HG03064 (cell line): ENCODE measurements at regions not wholly inside any gene's neighbourhood (a gene's known extent, or its start where the extent isn't known, plus 50 kb on each side); places are given as distances from the start of the nearest gene placed in this dataset.

Experiments
- ATAC-seq: cut with Tn5 transposase; IDR thresholded peaks from one replicate; pipeline ENCODE4 v1.9.1; 2021; ENCODE audit warnings: low read depth; ENCODE audit not compliant: unreplicated experiment

GRCh38 chr17:72421128-72422092, 300.6 kb downstream of the SOX9 start:
- peak; percentile 50 for ATAC-seq

GRCh38 chr17:72422204-72422504, 301.3 kb downstream of the SOX9 start:
- ATAC-seq = no peak

GRCh38 chr17:72422505-72423285, 301.9 kb downstream of the SOX9 start:
- peak; percentile 39 for ATAC-seq

GRCh38 chr17:72423286-72423589, 302.4 kb downstream of the SOX9 start:
- ATAC-seq = no peak

GRCh38 chr17:72423718-72424117, 302.9 kb downstream of the SOX9 start:
- no peak for ATAC-seq

- ATAC-seq = no peak
Measured at GRCh38 chr17:72424505-72425117, 303.8 kb downstream of the SOX9 start.

GRCh38 chr17:72425133-72425793, 304.4 kb downstream of the SOX9 start:
- no peak for ATAC-seq

- no peak for ATAC-seq
Measured at GRCh38 chr17:72425794-72426168, 305.0 kb downstream of the SOX9 start.

GRCh38 chr17:72426321-72426720, 305.5 kb downstream of the SOX9 start:
- ATAC-seq = no peak

GRCh38 chr17:72426948-72427760, 306.3 kb downstream of the SOX9 start:
- ATAC-seq = no peak

GRCh38 chr17:72427761-72428109, 306.9 kb downstream of the SOX9 start:
- no peak for ATAC-seq

- ATAC-seq = no peak
Measured at GRCh38 chr17:72429066-72429638, 308.3 kb downstream of the SOX9 start.

- no peak for ATAC-seq
Measured at GRCh38 chr17:72430611-72431432, 310.0 kb downstream of the SOX9 start.

- no peak for ATAC-seq
Measured at GRCh38 chr17:72432143-72432621, 311.4 kb downstream of the SOX9 start.

- ATAC-seq = no peak
Measured at GRCh38 chr17:72432881-72433280, 312.1 kb downstream of the SOX9 start.

GRCh38 chr17:72433797-72434196, 313.0 kb downstream of the SOX9 start:
- no peak for ATAC-seq

- ATAC-seq = no peak
Measured at GRCh38 chr17:72434581-72434980, 313.8 kb downstream of the SOX9 start.

GRCh38 chr17:72434991-72435618, 314.3 kb downstream of the SOX9 start:
- no peak for ATAC-seq
